ENCODE measurements at regions not wholly inside any gene's neighbourhood (a gene's known extent, or its start where the extent isn't known, plus 50 kb on each side); places are given as distances from the start of the nearest gene placed in this dataset.
"Not testable (repeated sequence)": the region's sequence is repeated elsewhere in the genome, so short reads cannot be mapped to it uniquely, and the experiment has no call there.

- peaks cover 0 to 2% (median 0%) of the 10 kb centered on the region in 4 donors for H3K9me3 ChIP-seq
- intact Hi-C loops (cut with DNase I): no loop called here
- TF ChIP-seq, protein P1, sequence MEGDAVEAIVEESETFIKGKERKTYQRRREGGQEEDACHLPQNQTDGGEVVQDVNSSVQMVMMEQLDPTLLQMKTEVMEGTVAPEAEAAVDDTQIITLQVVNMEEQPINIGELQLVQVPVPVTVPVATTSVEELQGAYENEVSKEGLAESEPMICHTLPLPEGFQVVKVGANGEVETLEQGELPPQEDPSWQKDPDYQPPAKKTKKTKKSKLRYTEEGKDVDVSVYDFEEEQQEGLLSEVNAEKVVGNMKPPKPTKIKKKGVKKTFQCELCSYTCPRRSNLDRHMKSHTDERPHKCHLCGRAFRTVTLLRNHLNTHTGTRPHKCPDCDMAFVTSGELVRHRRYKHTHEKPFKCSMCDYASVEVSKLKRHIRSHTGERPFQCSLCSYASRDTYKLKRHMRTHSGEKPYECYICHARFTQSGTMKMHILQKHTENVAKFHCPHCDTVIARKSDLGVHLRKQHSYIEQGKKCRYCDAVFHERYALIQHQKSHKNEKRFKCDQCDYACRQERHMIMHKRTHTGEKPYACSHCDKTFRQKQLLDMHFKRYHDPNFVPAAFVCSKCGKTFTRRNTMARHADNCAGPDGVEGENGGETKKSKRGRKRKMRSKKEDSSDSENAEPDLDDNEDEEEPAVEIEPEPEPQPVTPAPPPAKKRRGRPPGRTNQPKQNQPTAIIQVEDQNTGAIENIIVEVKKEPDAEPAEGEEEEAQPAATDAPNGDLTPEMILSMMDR (IDR thresholded peaks at IDR 0.05): no peak
- TF ChIP-seq EP300 (IDR thresholded peaks at IDR 0.05): no peak
- TF ChIP-seq POLR2A (IDR thresholded peaks at IDR 0.05): no peak
- TF ChIP-seq POLR2AphosphoS5 (IDR thresholded peaks at IDR 0.05): no peak
- no peak for DNase-seq
- H3K27ac ChIP-seq: no peak overlapping the region
- no peak overlapping the region for H3K4me3 ChIP-seq
- no peaks in the 10 kb centered on the region for H3K36me3 ChIP-seq
- no peaks in the 10 kb centered on the region for H3K4me1 ChIP-seq
- H3K27me3 ChIP-seq: no peaks in the 10 kb centered on the region
- 70 to 83% methylated on average over 5 of the region's 5 CpGs for WGBS, 2 donors
Measured at GRCh38 chr7:68070992-68071391, 1074.4 kb downstream of the TYW1 start.

DNA sequence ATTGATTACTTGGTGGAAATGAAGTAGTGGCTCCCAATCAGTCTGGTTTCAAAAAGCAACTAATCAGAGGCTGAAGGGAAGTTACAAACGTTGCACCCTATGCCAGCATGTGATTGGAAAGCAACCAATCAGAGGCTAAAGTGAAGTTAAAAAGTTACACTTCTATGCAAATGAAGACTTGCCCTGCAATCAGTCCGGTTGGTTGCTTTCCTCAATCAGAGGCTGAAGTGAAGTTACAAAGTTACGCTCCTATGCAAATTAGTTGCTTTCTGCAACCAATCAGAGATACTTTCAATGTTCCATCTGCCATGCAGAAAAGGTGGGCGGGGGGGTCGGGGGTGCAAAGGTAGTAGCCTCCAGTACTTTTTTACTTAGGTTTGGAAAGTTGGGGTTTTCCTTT lies 1077.1 kb downstream of the TYW1 start:
- H3K9me3 ChIP-seq: peaks cover 0 to 2% (median 0%) of the 10 kb centered on the region in 4 donors
- H3K4me3 ChIP-seq: no peak overlapping the region
- no peaks in the 10 kb centered on the region for H3K36me3 ChIP-seq
- intact Hi-C loops (cut with DNase I): no loop called here
- no peaks in the 10 kb centered on the region for H3K4me1 ChIP-seq
- 64 to 76% methylated on average over 5 of the region's 5 CpGs for WGBS, 2 donors
- no peak for TF ChIP-seq POLR2AphosphoS5 (IDR thresholded peaks at IDR 0.05)
- TF ChIP-seq EP300 (IDR thresholded peaks at IDR 0.05): no peak
- no peak for TF ChIP-seq POLR2A (IDR thresholded peaks at IDR 0.05)
- TF ChIP-seq, protein P1 (IDR thresholded peaks at IDR 0.05): no peak
- DNase-seq: no peak
- H3K27ac ChIP-seq: no peak overlapping the region
- no peaks in the 10 kb centered on the region for H3K27me3 ChIP-seq

DNA sequence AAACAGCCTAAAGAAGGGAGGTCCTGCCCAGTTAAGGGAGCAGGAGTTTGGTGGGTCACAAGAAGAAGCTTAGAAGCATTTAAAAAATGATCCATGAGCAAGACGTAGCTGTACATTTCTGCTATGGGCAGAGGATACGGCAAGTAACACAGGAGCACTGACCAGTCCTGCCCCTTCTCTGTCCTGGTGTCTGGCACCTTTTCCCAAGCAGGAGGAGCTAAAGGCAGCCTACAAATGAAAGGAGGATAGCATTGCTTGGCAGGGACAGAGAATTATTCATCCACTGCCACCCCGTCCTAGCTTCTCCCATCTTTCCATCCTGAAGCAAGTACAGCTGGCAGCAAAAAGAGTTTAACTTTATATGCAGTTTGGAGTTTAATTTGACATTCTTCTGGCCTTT lies 1077.6 kb downstream of the TYW1 start:
- Histone ChIP-seq H3K36me3 (no peaks in the 10 kb centered on the region), H3K9me3 (peaks cover 0 to 2% (median 0%) of the 10 kb centered on the region in 4 donors), H3K4me3 (no peak overlapping the region), H3K27me3 (no peaks in the 10 kb centered on the region), H3K27ac (no peak overlapping the region), H3K4me1 (no peaks in the 10 kb centered on the region)
- DNase-seq: no peak
- 88 to 90% methylated on average over 3 of the region's 3 CpGs for WGBS, 2 donors
- intact Hi-C loops (cut with DNase I): no loop called here
- TF ChIP-seq, protein P1 (IDR thresholded peaks at IDR 0.05): no peak
- TF ChIP-seq EP300 (IDR thresholded peaks at IDR 0.05): no peak
- TF ChIP-seq POLR2AphosphoS5 (IDR thresholded peaks at IDR 0.05): no peak
- no peak for TF ChIP-seq POLR2A (IDR thresholded peaks at IDR 0.05)

DNA sequence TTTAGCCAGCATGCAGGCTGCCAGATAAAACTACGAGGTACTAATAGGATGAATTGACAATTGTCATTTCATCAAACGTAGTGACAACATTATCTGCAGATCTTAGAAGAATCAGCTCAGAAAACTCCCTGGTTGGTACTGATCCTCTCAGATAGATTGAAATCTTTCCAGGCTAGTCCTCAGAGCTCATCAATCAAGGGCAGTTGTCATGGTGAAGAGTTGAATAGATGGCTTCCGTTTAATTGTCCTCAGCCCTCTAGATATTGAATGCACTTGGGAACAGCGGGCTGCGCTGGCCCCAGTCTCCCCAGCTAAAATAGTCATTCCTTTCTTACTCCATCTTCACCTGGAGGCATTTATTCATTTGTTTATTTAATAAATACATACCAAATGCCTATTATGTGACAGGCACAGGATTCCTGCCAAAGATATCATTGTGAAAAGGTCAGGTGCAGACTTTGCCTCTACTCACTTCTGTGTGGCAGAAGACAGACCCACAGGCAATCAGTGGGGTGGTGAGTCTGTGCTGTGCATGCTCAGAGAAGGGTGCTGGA lies 1081.6 kb downstream of the TYW1 start:
- no peak overlapping the region for H3K27ac ChIP-seq
- H3K27me3 ChIP-seq: no peaks in the 10 kb centered on the region
- no peaks in the 10 kb centered on the region for H3K36me3 ChIP-seq
- intact Hi-C loops (cut with DNase I): no loop called here
- DNase-seq: no peak
- peaks cover 0 to 2% (median 0%) of the 10 kb centered on the region in 4 donors for H3K9me3 ChIP-seq
- no peak overlapping the region for H3K4me3 ChIP-seq
- no peak for TF ChIP-seq POLR2A (IDR thresholded peaks at IDR 0.05)
- no peak for TF ChIP-seq EP300 (IDR thresholded peaks at IDR 0.05)
- TF ChIP-seq, protein P1 (IDR thresholded peaks at IDR 0.05): no peak
- no peak for TF ChIP-seq POLR2AphosphoS5 (IDR thresholded peaks at IDR 0.05)
- WGBS, 2 donors: 86 to 88% methylated on average over 5 of the region's 5 CpGs
- H3K4me1 ChIP-seq: no peaks in the 10 kb centered on the region

- intact Hi-C loops (cut with DNase I); H3K36me3 ChIP-seq; H3K27me3 ChIP-seq; H3K9me3 ChIP-seq; H3K27ac ChIP-seq; H3K4me3 ChIP-seq; DNase-seq; H3K4me1 ChIP-seq: not testable (repeated sequence)
- 93 to 97% methylated on average over 54 of the region's 54 CpGs for WGBS, 2 donors
Measured at GRCh38 chr7:68082066-68082960, 1085.7 kb downstream of the TYW1 start.

DNA sequence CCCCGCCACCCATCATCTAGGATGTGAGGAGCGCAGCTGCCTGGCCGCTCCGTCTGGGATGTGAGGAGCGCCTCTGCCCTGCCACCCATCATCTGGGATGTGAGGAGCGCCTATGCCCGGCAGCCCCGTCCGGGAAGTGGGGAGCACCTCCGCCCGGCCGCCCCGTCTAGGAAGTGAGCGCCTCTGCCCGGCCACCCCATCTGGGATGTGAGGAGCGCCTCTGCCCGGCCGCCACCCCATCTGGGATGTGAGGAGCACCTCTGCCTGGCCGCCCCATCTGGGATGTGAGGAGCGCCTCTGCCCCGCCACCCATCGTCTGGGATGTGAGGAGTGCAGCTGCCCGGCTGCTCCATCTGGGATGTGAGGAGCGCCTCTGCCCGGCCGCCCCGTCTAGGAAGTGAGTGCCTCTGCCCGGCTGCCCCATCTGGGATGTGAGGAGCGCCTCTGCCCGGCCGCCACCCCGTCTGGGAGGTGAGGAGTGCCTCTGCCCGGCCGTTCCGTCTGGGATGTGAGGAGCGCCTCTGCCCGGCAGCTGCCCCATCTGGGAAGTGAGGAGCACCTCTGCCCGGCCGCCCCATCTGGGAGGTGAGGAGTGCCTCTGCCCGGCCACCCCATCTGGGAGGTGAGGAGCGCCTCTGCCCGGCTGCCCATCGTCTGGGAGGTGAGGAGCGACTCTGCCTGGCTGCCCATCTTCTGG lies 1086.5 kb downstream of the TYW1 start:
- H3K36me3 ChIP-seq; DNase-seq; H3K27ac ChIP-seq; H3K4me1 ChIP-seq; intact Hi-C loops (cut with DNase I); H3K9me3 ChIP-seq; H3K4me3 ChIP-seq; H3K27me3 ChIP-seq: not testable (repeated sequence)
- WGBS, 2 donors: 95 to 96% methylated on average over 44 of the region's 44 CpGs
